SH-SY5Y (cell line): ENCODE measurements at regions not wholly inside any gene's neighbourhood (a gene's known extent, or its start where the extent isn't known, plus 50 kb on each side); places are given as distances from the start of the nearest gene placed in this dataset.

Experiments used
- GATA2 ChIP-seq: IDR thresholded peaks from 2 replicates; pipeline ENCODE4 v1.6.1; 2011; ENCODE audit warnings: mild to moderate bottlenecking, low read depth, low read length
- GATA3 ChIP-seq: IDR thresholded peaks from 2 replicates; pipeline ENCODE4 v1.6.1; 2011; ENCODE audit warnings: low read depth, mild to moderate bottlenecking, low read length, moderate library complexity

DNA sequence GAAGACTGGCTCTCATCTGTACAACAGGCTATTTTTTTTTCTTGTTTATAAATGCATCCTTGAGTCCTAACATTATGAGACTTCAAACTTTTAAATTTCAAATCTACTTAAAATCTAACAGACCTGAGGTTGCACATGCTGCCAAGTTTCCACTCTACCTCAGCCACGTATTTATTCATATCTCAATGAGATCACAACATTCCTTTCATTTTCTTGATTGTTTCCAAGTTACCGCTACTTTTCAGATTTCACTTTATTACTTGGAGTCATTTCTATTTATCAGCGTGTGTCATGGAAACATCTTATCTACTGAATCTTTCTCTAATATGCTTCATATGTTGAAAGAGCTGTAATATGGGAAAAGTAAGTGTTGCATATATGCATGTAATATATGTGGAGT, 1257.5 kb upstream of the ATXN8OS start:
- no peak for TF ChIP-seq GATA2
- no peak for TF ChIP-seq GATA3

DNA sequence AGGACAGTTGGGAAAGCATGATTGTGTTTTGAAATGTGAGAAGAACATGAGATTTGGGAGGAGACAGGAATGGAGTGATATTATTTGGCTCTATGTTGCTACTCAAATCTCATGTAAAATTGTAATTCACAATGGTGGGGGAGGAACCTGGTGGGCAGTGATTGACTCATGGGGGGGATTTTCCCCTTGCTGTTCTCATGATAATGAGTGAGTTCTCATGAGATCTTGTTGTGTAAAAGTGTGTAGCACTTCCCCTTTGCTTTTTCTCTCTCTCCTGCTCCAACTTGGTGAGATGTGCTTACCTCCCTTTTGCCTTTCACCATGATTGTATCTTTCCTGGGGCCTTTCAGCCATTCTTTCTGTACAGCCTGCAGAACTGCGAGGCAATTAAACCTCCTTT, 1261.0 kb upstream of the ATXN8OS start:
- no peak for TF ChIP-seq GATA2

DNA sequence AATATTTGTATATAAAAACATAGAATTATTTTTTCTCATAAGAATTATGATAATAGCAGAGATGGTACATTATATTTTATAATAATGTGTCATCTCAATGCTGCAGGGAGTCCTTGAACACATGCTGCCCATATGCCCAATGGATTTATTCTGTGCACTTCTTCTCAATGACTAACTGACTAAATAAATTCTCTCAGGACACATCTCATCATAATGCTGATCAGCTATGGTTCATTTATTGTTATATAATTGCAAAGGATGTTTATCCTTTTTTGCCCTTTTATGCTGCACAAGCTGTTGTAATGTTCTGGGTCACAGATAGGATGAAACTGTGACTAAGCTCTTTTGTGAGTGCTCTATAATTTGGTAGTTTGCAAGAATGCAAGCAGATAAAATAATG, 1273.3 kb upstream of the ATXN8OS start:
- TF ChIP-seq GATA3 (no peak), GATA2 (no peak)

DNA sequence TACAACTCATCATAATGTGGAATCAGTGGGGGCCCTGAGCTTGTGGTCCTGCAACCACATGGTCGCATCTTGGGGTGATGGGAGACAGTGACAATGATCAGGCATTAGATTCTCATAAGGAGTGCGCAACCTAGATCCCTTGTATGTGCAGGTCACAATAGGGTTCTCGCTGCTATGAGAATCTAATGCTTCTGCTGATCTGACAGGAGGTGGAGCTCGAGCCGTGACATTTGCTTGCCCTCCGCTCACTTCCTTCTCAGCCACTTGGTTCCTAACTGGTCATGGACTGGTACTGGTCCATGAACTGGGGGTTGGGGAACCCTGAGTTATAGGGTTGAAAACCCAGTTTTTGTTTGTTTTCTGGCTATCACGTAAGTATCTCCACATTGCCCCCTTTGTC, 1290.9 kb upstream of the ATXN8OS start:
- no peak for TF ChIP-seq GATA3
- no peak for TF ChIP-seq GATA2

DNA sequence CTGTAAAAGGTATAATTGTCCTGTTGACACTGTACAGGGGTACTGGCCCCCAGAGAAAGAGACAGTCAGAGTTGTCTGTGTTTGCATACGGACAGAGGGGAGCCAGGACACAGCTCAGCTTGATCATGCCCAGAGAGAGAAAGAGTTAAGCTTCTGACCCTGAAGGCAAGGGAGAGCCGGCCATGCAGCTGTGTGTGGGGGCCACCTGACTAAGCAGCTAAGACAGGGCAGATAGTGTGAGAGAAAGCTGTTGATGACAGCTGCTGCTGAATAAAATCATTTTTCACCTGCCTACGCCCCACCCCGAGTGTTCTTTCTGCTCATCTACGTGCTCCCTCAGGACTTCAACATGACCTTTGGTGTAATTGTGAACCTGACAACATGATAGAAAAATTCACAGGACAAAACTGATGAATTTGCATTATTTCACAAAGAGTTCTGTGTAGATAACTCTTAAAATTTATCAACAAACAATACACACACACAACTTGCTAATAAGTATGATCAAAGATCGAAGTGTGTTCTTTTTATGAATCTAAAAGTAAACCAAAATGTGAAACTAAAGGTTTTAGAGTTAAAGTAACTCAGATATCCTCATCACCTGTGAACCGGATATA, 1294.3 kb upstream of the ATXN8OS start:
- TF ChIP-seq GATA2 (no peak), GATA3 (no peak)

DNA sequence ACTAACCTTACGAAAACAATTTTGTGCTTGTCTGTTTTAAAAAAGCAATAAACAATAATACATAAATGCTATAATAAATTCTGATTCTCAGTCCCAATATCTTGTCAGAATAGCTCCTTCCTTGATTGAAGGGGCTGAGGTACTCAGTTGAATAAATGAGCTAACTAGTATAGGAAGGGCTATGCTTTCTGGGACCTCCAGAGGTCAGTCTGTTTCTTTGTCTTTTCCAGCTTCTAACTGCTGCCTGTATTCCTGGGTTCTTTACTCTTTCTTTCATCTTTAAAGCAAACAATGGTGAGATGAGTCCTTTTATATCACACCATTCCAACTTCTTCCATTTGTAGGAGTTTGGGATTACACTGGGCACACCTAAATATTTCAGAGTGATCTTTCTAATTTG, 1297.0 kb upstream of the ATXN8OS start:
- no peak for TF ChIP-seq GATA3
- TF ChIP-seq GATA2, result no peak

DNA sequence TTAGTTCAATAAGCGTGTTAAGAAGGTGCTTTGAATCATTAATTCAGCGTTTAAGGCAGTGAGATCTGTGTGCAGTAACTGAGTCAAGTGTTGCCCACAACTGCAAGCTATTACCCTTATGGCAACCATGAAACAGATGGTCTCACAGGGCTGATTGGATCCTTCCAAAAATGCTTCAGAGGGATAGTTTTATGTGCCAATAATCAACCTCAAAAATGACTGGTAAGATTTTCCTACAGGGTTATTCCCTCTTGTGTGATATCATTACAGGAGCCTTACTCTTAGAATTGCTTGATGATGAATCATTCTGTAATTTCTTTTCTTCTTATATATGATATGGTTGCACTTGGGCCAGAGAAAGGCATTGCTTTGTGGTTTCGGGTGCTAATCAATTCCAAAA, 1299.2 kb upstream of the ATXN8OS start:
- no peak for TF ChIP-seq GATA2
- no peak for TF ChIP-seq GATA3

DNA sequence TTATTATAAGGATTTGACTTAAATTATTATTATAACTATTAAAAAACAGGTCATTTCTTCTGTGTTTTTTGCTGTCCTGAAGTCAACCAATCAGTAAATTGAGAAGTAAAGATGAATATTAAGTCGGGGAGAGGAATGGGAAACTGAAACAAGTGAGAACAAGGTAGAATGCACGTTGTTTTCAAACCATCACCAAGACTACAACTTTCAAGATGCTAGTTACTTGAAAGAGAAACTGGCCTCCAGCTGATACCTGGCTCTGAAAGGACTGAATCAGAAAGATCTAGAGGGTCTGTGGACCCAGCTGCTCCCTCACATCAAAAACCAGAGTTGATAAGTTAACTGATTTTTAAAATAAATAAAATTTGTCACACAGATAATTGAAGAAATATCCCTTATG, 1301.5 kb upstream of the ATXN8OS start:
- TF ChIP-seq GATA3, result no peak
- no peak for TF ChIP-seq GATA2

DNA sequence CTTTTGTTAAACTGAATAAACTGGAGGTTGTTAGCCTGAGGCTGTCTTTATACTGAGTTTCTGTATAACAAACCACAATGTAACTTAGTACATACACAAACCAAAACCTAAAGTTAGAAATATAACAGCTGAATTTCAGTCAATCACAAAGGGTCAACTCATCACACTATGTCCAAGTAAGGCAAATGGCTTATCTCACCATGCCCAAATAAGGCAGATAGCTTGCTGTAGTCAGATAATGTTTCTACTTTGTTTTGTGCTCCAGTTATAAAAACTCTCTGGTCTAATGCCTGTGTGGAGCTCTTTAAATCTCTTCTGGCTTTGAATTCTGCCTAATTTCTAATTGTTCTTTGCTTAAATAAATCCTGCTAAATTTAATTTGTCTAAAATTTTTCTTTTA, 1323.4 kb upstream of the ATXN8OS start:
- no peak for TF ChIP-seq GATA3
- TF ChIP-seq GATA2, result no peak

DNA sequence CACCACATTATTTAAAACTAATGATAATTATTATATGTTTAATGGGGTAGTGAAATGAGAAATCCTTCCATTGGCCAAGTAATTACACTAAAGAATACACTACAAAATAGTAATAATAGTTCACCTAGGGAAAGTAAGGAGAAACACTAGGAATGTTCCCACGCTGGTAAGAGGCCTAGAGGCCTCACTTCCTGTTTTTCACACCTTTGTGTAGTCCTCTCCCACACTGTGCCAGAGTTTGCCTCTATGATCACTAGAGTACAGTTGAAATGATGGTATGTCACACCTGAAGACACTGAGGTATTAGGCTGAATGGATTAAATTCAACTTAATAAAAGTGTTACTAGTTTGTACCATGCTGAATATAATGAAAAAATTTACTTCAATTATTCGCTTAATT, 1348.0 kb upstream of the ATXN8OS start:
- TF ChIP-seq GATA3 (no peak), GATA2 (no peak)

DNA sequence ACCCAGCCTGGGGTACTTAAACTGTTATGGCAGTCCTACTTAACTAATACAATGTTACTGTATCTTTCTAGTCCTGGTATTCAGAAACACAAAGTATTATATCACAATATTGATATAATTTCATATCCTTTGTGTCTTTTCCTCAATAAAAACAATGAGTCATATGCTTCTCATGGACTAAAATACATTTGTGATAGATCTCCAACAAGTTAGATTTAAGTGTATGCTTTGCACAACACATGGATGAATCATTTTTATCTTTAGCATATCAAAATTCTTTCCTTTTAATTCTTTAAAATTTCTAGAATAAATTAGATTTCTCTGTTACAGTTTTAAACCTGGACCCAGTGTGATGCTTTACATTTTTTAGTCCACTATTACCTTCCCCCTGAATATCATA, 1357.8 kb upstream of the ATXN8OS start:
- TF ChIP-seq GATA3 (no peak), GATA2 (no peak)

DNA sequence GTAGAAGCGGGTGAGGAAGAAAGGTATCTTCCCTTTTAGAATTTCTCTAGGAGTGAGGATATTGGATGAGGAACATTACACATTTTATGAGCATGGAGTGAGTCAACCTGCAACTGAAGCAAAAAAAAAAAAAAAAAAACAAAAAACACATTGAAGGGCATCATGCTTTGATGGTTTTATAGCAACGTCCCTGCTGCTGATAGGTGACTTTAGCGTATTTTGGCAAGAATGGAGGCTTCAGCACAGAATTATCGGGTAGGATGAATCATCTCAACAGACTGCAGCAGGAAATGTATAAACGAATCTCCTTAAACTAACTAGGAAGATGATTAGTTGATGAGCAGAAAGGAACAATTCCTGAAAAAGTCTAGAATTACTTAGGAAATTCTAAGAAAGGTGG, 1359.6 kb upstream of the ATXN8OS start:
- no peak for TF ChIP-seq GATA3
- TF ChIP-seq GATA2, result no peak

DNA sequence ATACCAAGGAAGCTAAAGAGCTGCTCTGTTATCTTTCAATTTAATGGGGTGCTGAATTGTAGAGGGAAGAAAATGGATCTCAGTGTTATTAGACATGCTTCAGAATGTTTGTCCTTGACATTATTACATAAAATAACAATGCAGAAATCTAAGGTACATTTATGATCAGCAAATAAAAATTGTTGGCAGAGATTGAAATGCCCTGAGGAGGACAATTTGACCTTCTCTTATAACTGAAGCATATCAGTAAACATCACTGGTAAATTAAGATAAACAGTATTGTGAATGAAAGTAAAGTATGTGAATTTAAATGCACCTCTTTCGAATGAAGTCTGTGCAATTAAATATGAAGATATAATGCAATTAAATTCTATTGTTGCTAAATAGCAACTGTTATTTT, 1362.1 kb upstream of the ATXN8OS start:
- TF ChIP-seq GATA3 (no peak), GATA2 (no peak)

DNA sequence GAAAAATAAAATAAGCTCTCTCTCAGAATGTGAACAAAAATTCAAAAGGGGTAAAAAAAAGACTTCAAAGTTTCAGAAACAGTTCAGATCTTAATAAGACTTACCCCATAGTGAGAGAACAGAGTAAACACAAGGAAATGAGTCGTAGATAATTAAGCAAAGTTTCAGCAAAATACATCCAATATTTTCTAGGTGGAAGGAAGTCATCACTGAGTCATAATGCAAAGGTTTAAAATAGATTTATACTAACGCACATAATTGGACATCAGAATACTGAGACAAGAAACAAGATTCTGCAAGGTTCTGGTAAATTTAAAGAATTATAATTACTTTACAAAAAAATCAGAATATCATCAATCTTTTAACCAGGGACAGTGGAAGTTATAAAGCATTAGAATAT, 1370.7 kb upstream of the ATXN8OS start:
- TF ChIP-seq GATA2, result no peak
- TF ChIP-seq GATA3, result no peak

DNA sequence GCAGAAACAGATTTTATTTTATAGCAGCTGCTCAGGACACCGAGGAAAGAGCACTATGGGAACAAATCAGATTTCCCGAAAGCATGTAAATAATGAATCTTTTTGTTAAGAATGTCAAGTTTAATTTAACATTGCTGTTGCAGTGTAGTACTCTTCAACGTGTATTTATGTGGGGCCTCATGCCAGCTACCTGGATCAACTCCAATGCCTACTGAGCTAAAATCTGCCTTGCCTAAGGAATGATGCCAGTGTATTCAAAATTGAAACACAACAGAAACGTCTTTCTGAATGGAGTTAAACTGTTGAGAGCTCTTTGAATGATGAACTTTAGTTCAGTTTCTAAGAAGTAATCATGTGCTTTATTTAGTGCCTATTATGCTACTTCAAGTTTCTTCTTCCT, 1379.8 kb upstream of the ATXN8OS start:
- TF ChIP-seq GATA2, result no peak

DNA sequence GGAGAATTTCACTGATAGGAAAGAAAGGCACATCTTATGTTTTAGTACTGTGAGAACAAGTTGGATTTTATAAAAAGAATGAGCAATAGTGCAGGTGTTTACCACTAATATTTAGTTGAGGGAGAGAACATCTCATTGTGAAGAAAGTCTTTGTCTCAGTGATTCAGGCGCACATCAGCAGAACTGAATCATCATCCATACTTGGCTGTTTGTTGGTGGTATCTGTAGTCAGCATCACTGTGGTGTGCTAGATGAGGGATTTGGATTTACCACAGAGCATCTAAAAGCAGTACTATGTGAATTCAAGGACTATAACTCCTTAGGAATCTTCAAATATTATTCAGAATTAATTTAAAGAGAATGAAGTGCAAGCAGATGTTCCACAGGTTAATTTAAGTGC, 1380.5 kb upstream of the ATXN8OS start:
- TF ChIP-seq GATA2, result no peak
- no peak for TF ChIP-seq GATA3
